GM20000 (cell line): ENCODE measurements at regions not wholly inside any gene's neighbourhood (a gene's known extent, or its start where the extent isn't known, plus 50 kb on each side); places are given as distances from the start of the nearest gene placed in this dataset.

Experiments
- DNase-seq: peaks from one replicate; pipeline ENCODE4 v3.0.0; 2012; ENCODE audit warnings: low spot score
- TF ChIP-seq, protein P1 (sequence below): IDR thresholded peaks from 2 replicates; pipeline ENCODE4 v1.5.1; 2012; ENCODE audit warnings: mild to moderate bottlenecking, control low read depth; ENCODE audit errors: extremely low read depth, missing control alignments

DNA sequence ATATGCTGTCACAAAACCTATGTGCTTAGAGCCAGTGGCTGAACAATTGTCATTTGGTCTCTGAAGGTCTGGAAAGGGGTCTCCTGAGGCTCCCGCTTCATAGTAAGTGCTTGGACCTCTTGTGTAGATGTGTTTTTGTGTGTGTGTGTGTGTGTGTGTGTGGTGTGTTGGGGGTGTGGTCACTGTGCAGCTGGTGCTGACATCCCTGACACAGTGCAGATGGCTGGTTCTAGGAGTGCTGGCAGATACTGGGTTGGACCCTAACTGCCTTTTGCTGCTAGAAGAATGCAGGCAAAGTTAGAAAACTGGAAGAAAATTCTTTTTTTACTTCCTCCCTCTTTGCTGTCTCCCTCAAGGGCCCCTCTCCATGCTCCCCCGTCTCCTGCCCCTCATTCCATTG lies 1872.6 kb downstream of the ARAP2 start:
- TF ChIP-seq, protein P1, sequence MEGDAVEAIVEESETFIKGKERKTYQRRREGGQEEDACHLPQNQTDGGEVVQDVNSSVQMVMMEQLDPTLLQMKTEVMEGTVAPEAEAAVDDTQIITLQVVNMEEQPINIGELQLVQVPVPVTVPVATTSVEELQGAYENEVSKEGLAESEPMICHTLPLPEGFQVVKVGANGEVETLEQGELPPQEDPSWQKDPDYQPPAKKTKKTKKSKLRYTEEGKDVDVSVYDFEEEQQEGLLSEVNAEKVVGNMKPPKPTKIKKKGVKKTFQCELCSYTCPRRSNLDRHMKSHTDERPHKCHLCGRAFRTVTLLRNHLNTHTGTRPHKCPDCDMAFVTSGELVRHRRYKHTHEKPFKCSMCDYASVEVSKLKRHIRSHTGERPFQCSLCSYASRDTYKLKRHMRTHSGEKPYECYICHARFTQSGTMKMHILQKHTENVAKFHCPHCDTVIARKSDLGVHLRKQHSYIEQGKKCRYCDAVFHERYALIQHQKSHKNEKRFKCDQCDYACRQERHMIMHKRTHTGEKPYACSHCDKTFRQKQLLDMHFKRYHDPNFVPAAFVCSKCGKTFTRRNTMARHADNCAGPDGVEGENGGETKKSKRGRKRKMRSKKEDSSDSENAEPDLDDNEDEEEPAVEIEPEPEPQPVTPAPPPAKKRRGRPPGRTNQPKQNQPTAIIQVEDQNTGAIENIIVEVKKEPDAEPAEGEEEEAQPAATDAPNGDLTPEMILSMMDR = no peak
- DNase-seq = no peak

DNA sequence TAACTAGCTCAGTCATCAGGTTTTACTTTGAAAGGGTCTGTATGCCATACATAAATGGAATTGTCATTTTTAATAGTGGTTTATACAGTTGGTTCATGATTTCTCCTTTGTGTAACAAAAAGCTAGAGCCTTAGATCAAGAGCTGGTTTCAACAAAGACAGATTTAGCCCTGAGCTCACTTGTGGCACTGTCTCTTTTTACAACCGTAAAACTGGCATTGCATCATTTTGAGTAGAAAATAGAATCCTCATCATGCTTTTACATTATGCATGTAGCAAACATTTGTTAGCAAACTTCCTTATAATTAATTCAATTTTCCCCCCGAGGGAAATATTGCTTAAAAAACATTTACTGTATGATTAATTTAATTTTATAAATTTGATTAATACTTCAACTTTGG lies 1871.5 kb downstream of the ARAP2 start:
- no peak for DNase-seq
- TF ChIP-seq, protein P1 = no peak

DNA sequence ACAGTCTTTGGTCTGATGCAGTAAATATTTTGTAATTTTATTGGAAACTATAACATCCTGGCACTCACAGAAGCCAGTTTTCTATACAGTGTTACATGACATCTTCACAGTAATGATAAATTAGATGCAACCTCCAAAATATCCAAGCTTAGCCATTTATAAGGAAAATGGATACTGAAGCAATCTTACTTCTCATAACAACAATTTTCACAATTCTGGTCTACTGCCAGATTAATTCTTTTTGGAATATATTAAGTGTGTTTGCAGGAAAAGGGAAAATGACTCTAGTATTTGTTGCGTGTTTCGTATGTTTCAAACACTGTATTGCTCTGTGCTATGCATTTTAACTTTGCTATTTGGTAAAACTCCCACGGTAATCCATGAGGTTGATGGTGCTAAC lies 1870.9 kb downstream of the ARAP2 start:
- DNase-seq = no peak
- TF ChIP-seq, protein P1 = no peak

DNA sequence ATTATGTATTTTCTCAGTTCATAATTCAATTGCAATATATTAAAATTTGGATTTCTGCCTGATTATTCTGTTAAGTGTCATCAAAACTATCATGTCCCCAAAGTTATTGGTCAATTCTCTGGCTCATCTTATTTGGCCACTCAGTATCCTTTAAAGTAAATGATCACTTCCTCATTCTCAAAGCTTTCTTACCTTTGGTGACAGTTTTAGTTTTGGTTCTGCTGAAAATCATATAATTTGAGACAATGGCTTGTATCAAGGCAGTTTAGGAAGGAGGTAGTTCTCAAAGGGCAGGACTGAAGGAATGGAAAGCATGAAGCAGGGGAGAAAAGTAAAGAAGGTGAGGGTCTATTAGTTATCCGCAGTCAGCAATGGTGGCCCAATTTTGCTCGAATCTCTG lies 1832.1 kb downstream of the ARAP2 start:
- no peak for DNase-seq
- TF ChIP-seq, protein P1 = no peak

DNA sequence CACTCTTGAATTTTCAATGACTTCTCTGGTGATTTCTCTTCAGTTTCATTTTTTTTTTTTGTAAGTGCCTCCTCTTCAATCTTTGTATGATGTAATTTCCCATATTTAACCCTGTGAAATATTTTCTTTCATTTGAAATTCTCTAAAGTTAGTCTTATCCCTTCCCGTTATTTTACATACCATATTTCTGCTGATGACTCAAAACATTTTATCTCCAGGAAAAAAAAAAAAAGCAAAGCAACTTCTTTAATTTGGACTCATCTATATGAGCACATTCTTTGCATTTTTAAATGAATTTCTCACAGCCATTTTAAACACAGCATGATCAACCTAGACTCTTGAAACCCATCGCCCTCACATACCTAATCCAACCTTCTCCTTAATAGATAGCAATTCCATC lies 1831.4 kb downstream of the ARAP2 start:
- TF ChIP-seq, protein P1 = no peak

DNA sequence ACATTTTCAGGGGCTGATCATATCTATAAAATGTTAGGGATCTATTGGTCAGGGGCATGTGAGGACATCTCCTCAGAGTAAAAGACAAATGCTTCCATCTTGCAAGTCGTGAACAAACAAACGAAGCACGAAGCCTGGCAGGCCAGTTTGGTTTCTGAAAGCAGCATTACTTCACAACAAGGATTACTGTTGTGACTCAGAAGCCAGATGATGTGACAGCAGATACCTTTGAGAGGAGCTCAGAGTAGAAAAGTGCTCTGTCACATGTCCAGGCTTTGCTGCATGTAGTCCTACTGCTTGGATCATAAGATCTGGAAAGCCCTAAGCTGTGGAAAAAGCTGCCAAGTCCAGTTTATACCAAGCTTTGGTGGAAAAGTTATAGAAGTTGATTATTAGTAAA lies 1827.2 kb downstream of the ARAP2 start:
- TF ChIP-seq, protein P1 = no peak
- no peak for DNase-seq

More for the DNA sequence above, 1831.4 kb downstream of the ARAP2 start:
- no peak for DNase-seq

DNA sequence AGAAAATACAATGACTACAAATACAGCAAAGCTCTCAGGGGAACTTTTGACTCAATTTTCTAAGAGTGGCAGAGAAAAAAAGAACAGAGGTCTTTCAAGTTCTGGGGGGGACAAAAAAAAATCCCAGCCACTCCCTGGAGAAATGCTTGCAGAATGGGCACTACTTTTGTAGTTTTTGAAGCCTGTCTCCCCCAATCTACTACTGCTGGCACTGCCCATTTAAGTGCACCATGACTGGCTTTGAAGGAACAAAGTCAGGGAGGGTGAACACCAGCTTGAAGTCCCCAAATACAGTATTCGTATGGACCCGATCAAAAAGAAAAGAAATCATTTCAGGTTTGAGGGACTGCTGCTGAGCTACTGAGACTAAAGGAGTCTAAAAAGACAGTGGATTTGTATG lies 1824.4 kb downstream of the ARAP2 start:
- no peak for DNase-seq

More for the DNA sequence above, 1824.4 kb downstream of the ARAP2 start:
- TF ChIP-seq, protein P1 = no peak
